Fibroblast of the aortic adventitia (primary cell): ENCODE measurements at regions not wholly inside any gene's neighbourhood (a gene's known extent, or its start where the extent isn't known, plus 50 kb on each side); places are given as distances from the start of the nearest gene placed in this dataset.

Experiments
- DNase-seq: peaks from one replicate; pipeline ENCODE4 v3.0.0-alpha.2; 2010; ENCODE audit warnings: low read depth
- H3K4me3 ChIP-seq: 2 replicates; pipeline ENCODE4 v1.5.1; 2011; ENCODE audit warnings: low read depth, mild to moderate bottlenecking, control low read depth, low read length, moderate library complexity
- TF ChIP-seq, protein P1 (sequence below): IDR thresholded peaks from 2 replicates; pipeline ENCODE4 v1.5.1; 2011; ENCODE audit warnings: mild to moderate bottlenecking, low read length, control low read depth, inconsistent platforms; ENCODE audit not compliant: insufficient read depth

DNA sequence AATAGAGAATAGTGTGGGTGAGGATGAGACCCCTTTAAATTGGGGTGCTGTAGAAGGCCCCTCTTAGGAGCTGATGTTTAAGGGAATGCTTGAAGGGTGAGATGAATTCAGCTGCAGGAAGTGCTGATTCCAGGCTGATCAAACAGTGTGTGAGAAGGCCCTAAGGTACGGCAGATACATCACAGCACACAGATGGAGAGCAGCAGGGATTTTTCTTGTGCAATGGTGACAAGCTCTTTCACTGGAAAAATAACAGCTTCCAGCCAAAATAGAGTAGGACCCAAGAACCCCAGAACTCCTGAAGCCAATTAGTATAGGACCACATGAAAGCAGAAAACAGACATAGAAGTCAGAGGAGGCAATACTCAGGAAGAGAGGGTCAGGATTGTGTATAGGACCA lies 296.9 kb downstream of the ADRA2A start:
- H3K4me3 ChIP-seq: no peak overlapping the region
- TF ChIP-seq, protein P1, sequence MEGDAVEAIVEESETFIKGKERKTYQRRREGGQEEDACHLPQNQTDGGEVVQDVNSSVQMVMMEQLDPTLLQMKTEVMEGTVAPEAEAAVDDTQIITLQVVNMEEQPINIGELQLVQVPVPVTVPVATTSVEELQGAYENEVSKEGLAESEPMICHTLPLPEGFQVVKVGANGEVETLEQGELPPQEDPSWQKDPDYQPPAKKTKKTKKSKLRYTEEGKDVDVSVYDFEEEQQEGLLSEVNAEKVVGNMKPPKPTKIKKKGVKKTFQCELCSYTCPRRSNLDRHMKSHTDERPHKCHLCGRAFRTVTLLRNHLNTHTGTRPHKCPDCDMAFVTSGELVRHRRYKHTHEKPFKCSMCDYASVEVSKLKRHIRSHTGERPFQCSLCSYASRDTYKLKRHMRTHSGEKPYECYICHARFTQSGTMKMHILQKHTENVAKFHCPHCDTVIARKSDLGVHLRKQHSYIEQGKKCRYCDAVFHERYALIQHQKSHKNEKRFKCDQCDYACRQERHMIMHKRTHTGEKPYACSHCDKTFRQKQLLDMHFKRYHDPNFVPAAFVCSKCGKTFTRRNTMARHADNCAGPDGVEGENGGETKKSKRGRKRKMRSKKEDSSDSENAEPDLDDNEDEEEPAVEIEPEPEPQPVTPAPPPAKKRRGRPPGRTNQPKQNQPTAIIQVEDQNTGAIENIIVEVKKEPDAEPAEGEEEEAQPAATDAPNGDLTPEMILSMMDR: no peak
- no peak for DNase-seq

DNA sequence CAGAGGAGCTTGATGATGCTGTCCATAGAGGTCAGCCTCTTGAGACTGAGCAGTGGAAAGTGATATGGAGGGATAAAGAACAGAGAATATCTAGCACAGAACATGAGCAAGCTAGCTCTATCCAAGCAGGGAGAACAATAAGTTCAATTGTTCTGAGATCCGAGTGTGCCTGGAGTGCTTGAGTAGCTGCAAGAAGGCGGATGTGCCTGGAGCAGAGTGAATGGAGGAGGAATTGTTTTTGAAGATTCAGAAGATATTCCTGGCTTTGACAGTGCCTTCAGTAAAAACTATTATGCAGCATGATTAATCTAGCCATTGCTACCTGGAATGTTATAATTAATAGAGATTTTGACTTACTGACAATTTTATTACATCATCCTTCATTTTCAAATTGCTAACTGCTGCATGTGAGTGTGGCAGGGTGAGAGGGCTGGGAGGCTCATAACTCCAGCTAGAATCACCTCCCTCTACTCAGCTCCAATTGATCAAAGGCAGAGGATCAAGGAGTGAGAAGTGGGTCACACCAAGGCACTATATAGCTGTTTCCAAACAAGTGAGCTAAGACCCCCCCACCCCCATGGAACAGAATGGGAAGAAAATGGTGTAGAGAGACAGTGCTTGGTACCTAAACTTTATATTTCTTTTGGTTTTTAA lies 302.8 kb downstream of the ADRA2A start:
- TF ChIP-seq, protein P1: no peak

DNA sequence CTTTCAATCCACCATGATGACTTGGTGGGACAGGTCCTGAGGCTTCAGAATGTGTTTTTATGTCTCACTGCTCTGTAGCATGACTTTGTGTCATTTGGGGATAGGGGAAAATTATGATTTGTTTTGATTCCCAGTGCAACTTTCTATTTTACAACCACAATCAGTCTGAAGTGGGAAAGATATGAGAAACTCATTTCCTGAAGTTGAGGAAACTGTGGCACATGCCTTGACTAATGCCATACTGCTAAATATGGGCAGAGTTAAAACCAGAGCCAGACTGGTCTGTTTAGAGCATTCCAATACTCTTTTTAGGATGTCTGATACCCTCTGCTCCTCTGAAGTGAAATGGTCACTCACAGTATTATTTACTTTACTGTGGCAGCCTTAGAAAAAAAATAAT lies 307.7 kb downstream of the ADRA2A start:
- TF ChIP-seq, protein P1: no peak
- no peak overlapping the region for H3K4me3 ChIP-seq
- no peak for DNase-seq

More for the DNA sequence above, 302.8 kb downstream of the ADRA2A start:
- DNase-seq: no peak
- H3K4me3 ChIP-seq: no peak overlapping the region

DNA sequence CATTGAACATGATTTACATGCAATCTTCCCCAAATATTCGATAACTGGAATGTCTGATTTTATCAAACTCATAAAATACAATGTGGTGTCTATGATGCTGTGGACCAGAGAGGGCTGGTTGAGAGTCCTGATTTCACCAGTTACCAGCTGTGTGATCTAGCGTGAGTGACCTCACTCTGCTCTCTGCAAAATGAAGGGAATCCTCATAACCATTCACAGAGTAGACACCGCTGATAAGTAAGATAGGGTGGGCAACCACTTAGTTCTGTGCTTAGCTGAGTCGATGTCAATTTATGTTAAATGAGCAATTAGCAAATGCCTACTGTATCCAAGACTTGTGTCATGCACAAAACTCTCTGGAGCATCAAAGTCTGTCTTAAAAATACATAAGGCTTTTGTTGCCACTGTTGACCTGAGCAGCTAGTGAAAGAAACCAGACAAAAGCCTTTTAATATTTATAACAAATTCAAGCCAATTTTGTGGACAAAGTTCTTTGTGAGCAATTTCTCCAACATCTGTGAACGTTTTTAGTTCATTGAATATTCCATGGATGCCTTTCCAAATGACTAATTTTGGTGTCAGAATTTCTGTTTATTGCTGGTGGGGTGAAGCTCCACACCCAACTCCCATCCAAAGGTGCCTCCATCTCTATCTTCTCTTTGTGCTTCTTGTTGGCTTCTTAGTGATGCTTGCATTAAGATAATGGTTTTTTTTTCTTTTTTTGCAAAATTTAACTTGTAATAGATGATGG lies 314.2 kb downstream of the ADRA2A start:
- H3K4me3 ChIP-seq: no peak overlapping the region
- TF ChIP-seq, protein P1: no peak
- DNase-seq: no peak

DNA sequence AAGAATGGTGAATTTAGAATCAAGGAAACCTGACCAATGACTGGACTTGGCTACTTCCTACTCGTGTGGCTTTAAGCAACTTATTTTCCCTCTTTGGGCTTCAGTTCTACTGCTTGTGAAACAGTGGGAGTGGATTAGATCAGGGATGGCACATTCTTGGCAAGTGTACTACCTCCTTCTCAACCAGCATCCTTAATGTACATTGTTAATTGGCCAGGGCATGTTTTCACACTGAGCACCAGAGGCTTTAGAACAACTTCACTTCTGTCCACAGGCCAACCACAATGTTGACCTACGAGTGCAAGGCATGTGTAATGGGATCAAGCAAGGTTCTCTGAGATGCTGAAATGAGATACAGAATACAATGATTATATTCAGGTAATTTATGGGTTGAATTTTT lies 315.3 kb downstream of the ADRA2A start:
- no peak for DNase-seq
- H3K4me3 ChIP-seq: no peak overlapping the region
- TF ChIP-seq, protein P1: no peak

DNA sequence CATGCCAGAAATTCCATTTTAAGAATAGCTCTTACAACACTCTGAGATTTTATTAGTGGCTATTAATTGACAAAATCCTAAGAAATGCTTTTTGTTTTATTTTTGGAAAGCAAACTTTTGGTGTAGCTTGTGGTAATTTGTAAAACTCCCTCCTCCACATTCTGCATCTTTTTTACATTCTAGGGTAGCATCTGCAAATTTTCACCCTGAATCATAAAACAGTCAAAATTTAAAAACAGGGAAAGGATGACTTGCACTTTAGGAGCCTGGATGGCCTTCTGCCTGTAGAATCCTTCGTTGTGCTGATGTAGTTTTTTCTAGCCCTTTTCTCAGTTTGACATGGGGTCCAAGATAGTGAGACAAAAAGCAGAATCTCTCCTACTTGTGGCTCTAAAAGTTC lies 316.1 kb downstream of the ADRA2A start:
- no peak overlapping the region for H3K4me3 ChIP-seq
- DNase-seq: no peak
- TF ChIP-seq, protein P1: no peak
